LNCaP clone FGC (cell line): ENCODE measurements at regions not wholly inside any gene's neighbourhood (a gene's known extent, or its start where the extent isn't known, plus 50 kb on each side); places are given as distances from the start of the nearest gene placed in this dataset.
A peak's percentile ranks its signal among the peaks of the same experiment; 100 is the strongest.

Source experiments
- DNase-seq: peaks from one replicate; pipeline ENCODE4 v3.0.0-alpha.2; 2011; ENCODE audit warnings: low read depth
- H3K4me3 ChIP-seq: 2 replicates; pipeline ENCODE4 v1.5.1; 2011; ENCODE audit warnings: mild to moderate bottlenecking, low read depth, low read length, control low read depth
- CTCF ChIP-seq: IDR thresholded peaks from 2 replicates; pipeline ENCODE4 v1.5.1; 2012; ENCODE audit warnings: mild to moderate bottlenecking; ENCODE audit not compliant: control insufficient read depth, insufficient read depth; ENCODE audit errors: extremely low read depth

DNA sequence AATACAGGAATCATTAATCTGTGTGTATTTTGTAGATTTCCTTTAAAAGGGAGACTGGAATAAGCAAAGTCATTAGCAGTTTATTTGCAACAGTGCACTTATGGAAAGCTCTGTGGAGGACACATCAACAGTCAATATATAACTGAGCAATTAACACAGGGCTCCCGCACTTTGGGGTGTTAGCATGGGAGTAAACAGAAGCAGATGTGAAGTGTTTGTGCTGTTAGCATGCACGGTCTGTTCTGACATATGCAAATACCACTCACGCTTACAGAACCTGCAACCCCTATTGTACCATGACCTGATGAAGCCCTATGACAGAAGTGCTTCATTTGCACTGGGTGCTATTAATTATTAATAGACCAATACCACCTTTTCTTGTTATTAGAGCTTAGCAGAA lies 118.9 kb downstream of the PPP1R3A start:
- TF ChIP-seq CTCF: no peak
- H3K4me3 ChIP-seq: no peak overlapping the region
- no peak for DNase-seq

- DNase-seq: peak; percentile 14
- H3K4me3 ChIP-seq: no peak overlapping the region
- no peak for TF ChIP-seq CTCF
Observed at GRCh38 chr7:113797420-113798010, 121.3 kb downstream of the PPP1R3A start.

- no peak for TF ChIP-seq CTCF
- no peak overlapping the region for H3K4me3 ChIP-seq
- no peak for DNase-seq
Observed at GRCh38 chr7:113796557-113796956, 122.3 kb downstream of the PPP1R3A start.

GRCh38 chr7:113794573-113794972 lies 124.2 kb downstream of the PPP1R3A start:
- no peak for TF ChIP-seq CTCF
- H3K4me3 ChIP-seq: no peak overlapping the region
- no peak for DNase-seq

DNA sequence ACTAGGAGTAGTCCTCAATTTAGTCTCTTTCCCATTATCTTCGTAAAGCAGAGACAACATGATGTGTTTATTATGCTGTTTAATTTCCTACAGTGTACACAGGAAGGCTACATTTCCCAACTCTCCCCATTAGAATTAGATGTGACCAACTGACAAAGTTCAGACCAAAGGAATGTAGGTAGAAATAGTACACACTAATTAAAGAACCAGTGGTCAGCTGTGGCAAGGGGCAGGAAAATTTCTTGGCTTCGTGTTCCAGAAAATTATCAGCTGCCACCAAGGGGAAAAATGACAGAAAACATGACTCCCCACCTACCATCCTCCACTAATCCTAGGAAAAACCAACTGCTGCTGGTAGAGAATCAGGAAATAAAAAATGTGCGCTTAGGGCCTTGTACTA lies 125.6 kb downstream of the PPP1R3A start:
- no peak for TF ChIP-seq CTCF
- DNase-seq: no peak

DNA sequence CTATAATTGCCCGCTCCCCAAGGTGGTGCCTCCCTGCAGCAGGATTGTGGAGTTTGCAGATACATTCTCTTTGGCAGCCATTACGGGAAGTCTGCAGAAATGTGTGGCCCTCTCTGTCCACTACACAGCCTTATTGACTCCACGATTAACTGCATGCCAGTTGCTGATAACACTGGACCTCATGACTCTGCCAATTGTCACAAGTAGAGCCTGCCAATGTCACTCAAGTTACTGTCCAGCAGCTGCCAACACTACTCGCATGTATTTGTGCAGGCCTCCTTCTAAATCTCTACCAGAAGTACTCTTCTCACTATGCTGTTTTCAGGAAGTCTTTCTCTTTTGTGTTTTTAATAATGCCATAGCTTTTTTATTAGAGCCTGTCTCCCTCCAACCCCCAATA lies 128.8 kb downstream of the PPP1R3A start:
- no peak overlapping the region for H3K4me3 ChIP-seq
- peak; percentile 76 for DNase-seq
- no peak for TF ChIP-seq CTCF

More for the DNA sequence above, 125.6 kb downstream of the PPP1R3A start:
- H3K4me3 ChIP-seq: no peak overlapping the region

DNA sequence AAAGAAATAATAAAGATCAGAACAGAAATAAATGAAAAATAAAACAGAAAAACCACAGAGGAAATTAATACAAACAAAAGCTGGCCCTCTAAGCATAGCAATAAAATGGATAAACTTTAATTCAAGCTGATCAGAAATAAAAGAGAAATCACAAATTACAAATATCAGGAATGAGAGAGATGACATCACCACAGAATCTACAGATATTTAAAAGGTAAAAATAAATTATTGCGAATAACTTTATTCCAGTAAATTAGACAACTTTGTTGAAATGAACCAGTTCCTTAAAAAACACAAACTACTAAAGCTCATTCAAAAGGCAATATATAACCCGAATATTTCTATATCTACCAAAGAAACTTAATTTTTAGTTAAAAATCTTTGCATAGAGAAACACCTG lies 131.7 kb downstream of the PPP1R3A start:
- no peak for TF ChIP-seq CTCF
- no peak overlapping the region for H3K4me3 ChIP-seq
- no peak for DNase-seq
